HT-29 (cell line): ENCODE measurements at regions not wholly inside any gene's neighbourhood (a gene's known extent, or its start where the extent isn't known, plus 50 kb on each side); places are given as distances from the start of the nearest gene placed in this dataset.

Source experiments
- DNase-seq: peaks from one replicate; pipeline ENCODE4 v3.0.0-alpha.2; 2015; ENCODE audit warnings: low spot score

- DNase-seq: no peak
Measured at GRCh38 chr2:120881981-120882788, 146.5 kb downstream of the GLI2 start.

GRCh38 chr2:120883607-120884440 lies 148.2 kb downstream of the GLI2 start:
- no peak for DNase-seq

- no peak for DNase-seq
Measured at GRCh38 chr2:120884472-120885290, 149.0 kb downstream of the GLI2 start.

- no peak for DNase-seq
Measured at GRCh38 chr2:120885321-120885720, 149.7 kb downstream of the GLI2 start.

- no peak for DNase-seq
Measured at GRCh38 chr2:120885749-120886148, 150.1 kb downstream of the GLI2 start.

GRCh38 chr2:120886534-120887319 lies 151.1 kb downstream of the GLI2 start:
- no peak for DNase-seq

- DNase-seq: no peak
Measured at GRCh38 chr2:120887320-120887697, 151.6 kb downstream of the GLI2 start.

- no peak for DNase-seq
Measured at GRCh38 chr2:120887741-120888231, 152.1 kb downstream of the GLI2 start.

- DNase-seq: no peak
Measured at GRCh38 chr2:120888851-120889250, 153.2 kb downstream of the GLI2 start.

GRCh38 chr2:120889936-120890335 lies 154.3 kb downstream of the GLI2 start:
- no peak for DNase-seq

- DNase-seq: no peak
Measured at GRCh38 chr2:120890566-120891360, 155.1 kb downstream of the GLI2 start.

- DNase-seq: no peak
Measured at GRCh38 chr2:120892271-120892966, 156.8 kb downstream of the GLI2 start.

- DNase-seq: no peak
Measured at GRCh38 chr2:120892967-120893667, 157.4 kb downstream of the GLI2 start.

- DNase-seq: no peak
Measured at GRCh38 chr2:120893811-120894584, 158.3 kb downstream of the GLI2 start.

- no peak for DNase-seq
Measured at GRCh38 chr2:120894966-120895365, 159.3 kb downstream of the GLI2 start.

- no peak for DNase-seq
Measured at GRCh38 chr2:120896126-120896525, 160.5 kb downstream of the GLI2 start.

- no peak for DNase-seq
Measured at GRCh38 chr2:120896901-120897300, 161.2 kb downstream of the GLI2 start.

- DNase-seq: no peak
Measured at GRCh38 chr2:120897399-120897798, 161.7 kb downstream of the GLI2 start.
